ENCODE measurements at regions not wholly inside any gene's neighbourhood (a gene's known extent, or its start where the extent isn't known, plus 50 kb on each side); places are given as distances from the start of the nearest gene placed in this dataset.
"Not testable (repeated sequence)": the region's sequence is repeated elsewhere in the genome, so short reads cannot be mapped to it uniquely, and the experiment has no call there.

DNA sequence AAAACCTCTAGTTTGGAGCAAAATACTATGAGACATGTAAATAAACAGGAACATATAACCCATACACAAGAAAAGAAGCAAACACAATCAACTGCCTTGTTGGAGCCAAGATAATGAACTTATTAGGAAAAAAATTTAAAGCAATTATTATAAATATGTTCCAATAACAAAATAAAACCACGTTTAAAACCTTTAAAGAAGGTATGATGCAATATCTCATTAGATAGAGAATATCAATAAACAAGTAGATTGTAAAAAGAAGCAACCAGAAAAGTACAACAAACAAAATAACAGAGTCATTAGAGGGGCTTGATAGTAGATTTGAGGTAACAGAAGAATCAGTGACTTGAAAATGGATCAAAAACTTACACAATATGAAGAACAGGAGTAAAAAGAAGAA, 327.0 kb upstream of the PCDH9 start:
- no peaks in the 10 kb centered on the region for H3K36me3 Mint-ChIP-seq
- no peak overlapping the region for H3K27ac Mint-ChIP-seq
- H3K4me3 Mint-ChIP-seq, result no peak overlapping the region
- ATAC-seq (ENCODE audit: low read depth) (no peak), DNase-seq (no peak)
- H3K4me1 Mint-ChIP-seq, result no peaks in the 10 kb centered on the region
- peaks cover 8% of the 10 kb centered on the region for H3K9me3 Mint-ChIP-seq
- no peaks in the 10 kb centered on the region for H3K27me3 Mint-ChIP-seq
- POLR2A ChIA-PET, result no interaction called here

DNA sequence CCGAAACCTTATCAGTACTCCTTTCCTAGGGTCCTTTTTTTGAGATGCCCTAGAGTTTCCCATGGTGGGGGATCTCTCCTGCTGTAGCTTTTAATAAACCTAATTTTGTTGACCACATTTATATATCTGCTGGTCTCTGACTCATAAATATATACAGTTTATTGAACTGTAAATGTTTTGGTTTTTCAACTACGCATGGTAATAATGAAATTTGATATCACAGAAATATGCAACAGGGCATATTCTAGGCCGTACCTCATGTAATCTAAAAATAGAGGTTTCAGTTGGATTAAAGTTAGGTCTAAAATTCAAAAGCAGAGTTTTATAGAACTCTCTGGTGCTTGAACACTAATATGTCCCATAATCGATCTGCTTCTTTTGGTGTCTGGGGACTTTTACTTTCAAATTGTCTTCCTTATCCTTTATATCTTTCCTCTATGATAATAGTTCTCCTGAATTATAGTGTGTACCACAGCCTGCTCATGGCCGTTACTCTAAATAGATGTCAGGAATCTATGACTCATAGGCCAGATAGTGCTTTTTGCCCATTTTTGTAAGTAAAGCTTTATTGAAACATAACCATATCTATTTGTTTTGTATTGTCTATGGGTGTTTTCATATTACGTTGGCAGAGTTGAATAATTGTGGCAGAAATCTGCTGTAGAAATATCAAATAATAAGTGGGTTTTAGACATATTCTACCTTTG, 324.8 kb upstream of the PCDH9 start:
- no peaks in the 10 kb centered on the region for H3K4me1 Mint-ChIP-seq
- H3K4me3 Mint-ChIP-seq, result no peak overlapping the region
- POLR2A ChIA-PET, result no interaction called here
- H3K9me3 Mint-ChIP-seq, result peaks cover 5% of the 10 kb centered on the region
- H3K27me3 Mint-ChIP-seq, result no peaks in the 10 kb centered on the region
- ATAC-seq (ENCODE audit: low read depth) (no peak), DNase-seq (no peak)
- H3K36me3 Mint-ChIP-seq, result no peaks in the 10 kb centered on the region
- H3K27ac Mint-ChIP-seq, result no peak overlapping the region

DNA sequence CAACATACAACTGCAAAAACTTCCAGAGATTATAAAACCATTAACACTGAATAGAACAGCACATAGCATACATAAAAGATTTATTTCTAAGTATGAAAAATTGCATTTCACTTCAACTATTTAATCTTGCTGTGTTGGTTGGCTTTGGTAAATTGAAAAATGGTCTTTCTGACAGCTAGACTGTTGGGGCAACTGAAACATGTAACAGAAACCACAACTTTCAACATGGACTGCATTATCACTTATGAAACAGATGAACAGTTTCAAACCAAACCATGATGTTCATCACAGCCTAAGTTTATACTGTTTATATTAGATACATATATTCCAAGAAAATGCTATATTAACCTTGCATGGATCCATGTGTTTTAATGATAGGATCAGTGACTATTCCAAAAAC, 324.1 kb upstream of the PCDH9 start:
- POLR2A ChIA-PET, result no interaction called here
- H3K9me3 Mint-ChIP-seq, result peaks cover 5% of the 10 kb centered on the region
- no peak for ATAC-seq (ENCODE audit: low read depth)
- no peaks in the 10 kb centered on the region for H3K27me3 Mint-ChIP-seq
- DNase-seq, result no peak
- no peak overlapping the region for H3K4me3 Mint-ChIP-seq
- H3K4me1 Mint-ChIP-seq, result no peaks in the 10 kb centered on the region
- no peak overlapping the region for H3K27ac Mint-ChIP-seq
- H3K36me3 Mint-ChIP-seq, result no peaks in the 10 kb centered on the region

DNA sequence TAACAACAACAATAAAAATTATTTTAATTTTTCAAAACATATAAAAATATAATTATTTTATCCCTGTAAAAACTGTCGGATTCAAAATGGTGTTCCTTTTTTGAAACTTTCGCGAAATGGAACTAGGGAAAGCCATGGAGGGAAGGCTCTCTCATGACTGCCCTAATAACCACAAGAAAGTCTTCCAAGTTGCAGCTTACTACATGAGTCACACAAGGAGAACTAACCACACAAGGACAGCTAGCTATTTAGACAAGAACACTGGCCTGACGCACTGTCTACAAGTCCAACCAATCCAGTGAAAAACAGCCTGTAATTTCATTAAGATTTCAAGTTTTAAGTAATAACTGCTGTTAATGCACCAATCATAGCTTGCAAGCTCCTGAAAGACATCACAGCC, 319.2 kb upstream of the PCDH9 start:
- Mint-ChIP-seq H3K27ac (no peak overlapping the region), H3K36me3 (no peaks in the 10 kb centered on the region), H3K4me3 (no peak overlapping the region), H3K9me3 (no peaks in the 10 kb centered on the region), H3K27me3 (no peaks in the 10 kb centered on the region), H3K4me1 (no peaks in the 10 kb centered on the region)
- POLR2A ChIA-PET, result no interaction called here
- ATAC-seq (ENCODE audit: low read depth) (no peak), DNase-seq (no peak)

DNA sequence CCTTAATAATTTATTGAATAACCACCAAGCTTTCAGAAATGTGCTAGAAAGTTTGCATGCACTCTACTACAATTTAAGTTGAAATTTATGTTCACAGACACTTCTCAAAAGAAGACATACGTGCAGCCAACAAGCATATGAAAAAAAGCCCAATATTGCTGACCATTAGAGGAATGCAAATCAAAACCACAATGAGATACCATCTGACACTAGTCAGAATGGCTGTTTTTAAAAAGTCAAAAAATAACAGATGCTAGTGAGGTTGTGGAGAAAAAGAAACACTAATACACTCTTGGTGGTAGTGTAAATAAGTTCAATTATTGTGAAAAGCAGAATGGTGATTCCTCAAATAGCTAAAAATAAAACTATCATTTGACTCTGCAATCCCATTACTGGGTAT, 308.8 kb upstream of the PCDH9 start:
- DNase-seq (no peak), ATAC-seq (ENCODE audit: low read depth) (no peak)
- no peaks in the 10 kb centered on the region for H3K27me3 Mint-ChIP-seq
- peaks cover 1% of the 10 kb centered on the region for H3K9me3 Mint-ChIP-seq
- POLR2A ChIA-PET, result no interaction called here
- no peak overlapping the region for H3K27ac Mint-ChIP-seq
- H3K4me1 Mint-ChIP-seq, result no peaks in the 10 kb centered on the region
- H3K36me3 Mint-ChIP-seq, result no peaks in the 10 kb centered on the region
- H3K4me3 Mint-ChIP-seq, result no peak overlapping the region

DNA sequence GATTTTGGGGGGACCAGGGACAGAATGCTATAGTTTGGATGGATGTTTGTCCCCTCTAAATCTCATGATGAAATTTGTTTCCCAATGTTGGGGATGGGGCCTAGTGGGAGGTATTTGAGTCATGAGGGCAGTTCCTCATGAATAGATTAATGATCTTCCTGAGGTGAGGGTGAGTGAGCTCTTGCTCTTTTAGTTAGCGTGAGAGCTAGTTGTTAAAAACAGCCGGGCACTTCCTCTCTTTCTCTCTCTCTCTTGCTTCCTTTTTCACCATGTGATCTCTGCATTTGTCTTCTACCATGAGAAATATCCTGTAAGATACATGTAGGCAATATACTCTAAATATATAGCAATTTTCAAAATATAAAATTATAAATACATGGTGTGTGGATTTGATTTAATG, 290.8 kb upstream of the PCDH9 start:
- no peak overlapping the region for H3K4me3 Mint-ChIP-seq
- no peak overlapping the region for H3K27ac Mint-ChIP-seq
- peaks cover 7% of the 10 kb centered on the region for H3K9me3 Mint-ChIP-seq
- POLR2A ChIA-PET, result no interaction called here
- H3K36me3 Mint-ChIP-seq, result no peaks in the 10 kb centered on the region
- ATAC-seq (ENCODE audit: low read depth) (no peak), DNase-seq (no peak)
- H3K27me3 Mint-ChIP-seq, result no peaks in the 10 kb centered on the region
- no peaks in the 10 kb centered on the region for H3K4me1 Mint-ChIP-seq

DNA sequence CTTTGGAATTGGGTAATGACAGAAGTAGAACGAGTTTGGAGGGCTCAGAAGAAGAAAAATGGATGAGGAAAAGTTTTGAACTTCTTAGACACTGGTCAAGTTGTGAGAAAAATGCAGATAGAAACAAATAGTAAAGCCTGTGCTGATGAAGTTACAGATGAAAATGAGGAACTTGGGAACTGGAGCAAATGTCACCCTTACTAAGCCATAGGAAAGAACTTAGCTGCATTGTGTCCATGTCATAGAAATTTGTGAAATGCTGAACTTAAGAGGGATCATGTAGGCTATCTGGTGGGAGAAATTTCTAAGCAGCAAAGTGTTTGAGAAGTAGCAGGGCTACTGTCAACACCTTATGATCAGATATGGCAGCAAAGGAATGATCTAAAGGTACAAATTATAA, 289.2 kb upstream of the PCDH9 start:
- Mint-ChIP-seq H3K36me3 (no peaks in the 10 kb centered on the region), H3K4me1 (no peaks in the 10 kb centered on the region), H3K4me3 (no peak overlapping the region), H3K9me3 (peaks cover 2% of the 10 kb centered on the region), H3K27me3 (no peaks in the 10 kb centered on the region), H3K27ac (no peak overlapping the region)
- ATAC-seq (ENCODE audit: low read depth) (no peak), DNase-seq (no peak)
- POLR2A ChIA-PET, result no interaction called here

DNA sequence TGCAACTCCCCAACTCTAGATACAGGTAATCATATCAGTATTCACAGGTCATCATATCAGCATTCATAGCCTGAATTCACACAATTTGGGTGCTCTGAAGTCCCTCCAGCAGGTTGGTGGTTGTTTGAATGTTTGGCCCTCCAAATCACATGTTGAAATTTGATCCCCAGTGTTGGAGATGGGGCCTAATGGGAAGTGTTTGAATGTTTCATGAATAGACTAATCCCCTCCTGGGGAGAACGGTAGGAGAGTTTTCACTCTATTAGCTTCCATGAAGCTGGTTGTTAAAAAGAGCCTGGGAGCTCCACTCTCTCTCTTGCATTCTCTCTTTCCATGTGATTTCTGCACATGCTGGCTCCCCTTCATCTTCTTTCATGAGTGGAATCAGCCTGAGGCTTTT, 288.6 kb upstream of the PCDH9 start:
- DNase-seq, result no peak
- POLR2A ChIA-PET, result no interaction called here
- Mint-ChIP-seq H3K4me1 (no peaks in the 10 kb centered on the region), H3K27me3 (no peaks in the 10 kb centered on the region), H3K4me3 (no peak overlapping the region), H3K9me3 (peaks cover 2% of the 10 kb centered on the region), H3K36me3 (no peaks in the 10 kb centered on the region), H3K27ac (no peak overlapping the region)
- no peak for ATAC-seq (ENCODE audit: low read depth)

DNA sequence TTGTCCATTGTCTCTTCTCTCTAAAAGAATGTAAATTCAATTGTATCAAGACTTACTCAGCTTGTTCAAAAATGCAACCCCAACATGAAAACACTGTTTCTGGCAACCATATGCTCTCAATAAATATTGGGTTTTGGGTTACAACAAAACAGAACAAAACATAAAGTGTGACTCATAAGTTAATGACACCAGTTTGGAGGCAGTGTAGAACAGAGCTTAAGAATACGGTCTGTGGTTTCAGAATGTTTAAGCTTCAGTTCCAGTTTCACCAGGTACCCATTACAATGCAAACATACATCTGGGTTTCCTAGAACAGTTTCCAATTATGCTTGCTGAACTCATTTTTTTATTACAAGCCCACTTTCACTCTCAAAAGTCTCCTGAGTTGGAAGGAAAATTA, 285.8 kb upstream of the PCDH9 start:
- no peak overlapping the region for H3K4me3 Mint-ChIP-seq
- POLR2A ChIA-PET, result no interaction called here
- H3K9me3 Mint-ChIP-seq, result peaks cover under 1% of the 10 kb centered on the region
- no peaks in the 10 kb centered on the region for H3K36me3 Mint-ChIP-seq
- no peaks in the 10 kb centered on the region for H3K4me1 Mint-ChIP-seq
- no peak overlapping the region for H3K27ac Mint-ChIP-seq
- no peak for DNase-seq
- ATAC-seq (ENCODE audit: low read depth), result no peak
- no peaks in the 10 kb centered on the region for H3K27me3 Mint-ChIP-seq

DNA sequence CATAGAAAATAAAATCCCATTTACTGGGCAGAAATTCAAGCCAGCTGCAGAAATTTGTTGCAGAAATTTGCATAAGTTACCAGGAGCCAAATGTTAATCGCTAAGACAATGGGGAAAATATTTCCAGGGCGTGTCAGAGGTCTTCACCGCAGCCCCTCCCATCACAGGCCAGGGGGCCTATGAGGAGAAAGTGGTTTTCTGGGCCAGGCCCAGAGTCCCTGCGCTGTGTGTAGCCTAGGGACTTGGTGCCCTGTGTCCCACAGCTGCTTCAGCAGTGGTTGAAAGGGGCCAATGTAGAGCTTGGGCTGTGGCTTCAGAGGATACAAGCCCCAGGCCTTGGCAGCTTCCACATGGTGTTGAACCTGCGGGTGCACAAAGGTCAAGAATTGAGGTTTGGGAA, 278.9 kb upstream of the PCDH9 start:
- Mint-ChIP-seq H3K36me3 (no peaks in the 10 kb centered on the region), H3K27me3 (no peaks in the 10 kb centered on the region), H3K4me1 (no peaks in the 10 kb centered on the region), H3K27ac (no peak overlapping the region), H3K4me3 (no peak overlapping the region), H3K9me3 (no peaks in the 10 kb centered on the region)
- ATAC-seq (ENCODE audit: low read depth), result no peak
- POLR2A ChIA-PET, result no interaction called here
- no peak for DNase-seq

DNA sequence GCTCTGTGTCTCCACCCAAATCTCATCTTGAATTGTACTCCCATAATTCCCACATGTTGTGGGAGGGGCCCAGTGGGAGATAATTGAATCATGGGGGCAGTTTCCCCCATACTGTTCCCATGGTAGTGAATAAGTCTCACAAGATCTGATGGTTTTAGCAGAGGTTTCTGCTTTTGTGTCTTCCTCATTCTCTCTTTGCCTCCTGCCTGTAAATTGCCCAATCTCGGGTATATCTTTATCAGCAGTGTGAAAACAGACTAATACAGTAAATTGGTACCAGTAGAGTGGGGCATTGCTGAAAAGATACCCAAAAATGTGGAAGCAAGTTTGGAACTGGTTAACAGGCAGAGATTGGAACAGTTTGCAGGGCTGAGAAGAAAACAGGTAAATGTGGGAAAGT, 278.1 kb upstream of the PCDH9 start:
- H3K36me3 Mint-ChIP-seq, POLR2A ChIA-PET: not testable (repeated sequence)

DNA sequence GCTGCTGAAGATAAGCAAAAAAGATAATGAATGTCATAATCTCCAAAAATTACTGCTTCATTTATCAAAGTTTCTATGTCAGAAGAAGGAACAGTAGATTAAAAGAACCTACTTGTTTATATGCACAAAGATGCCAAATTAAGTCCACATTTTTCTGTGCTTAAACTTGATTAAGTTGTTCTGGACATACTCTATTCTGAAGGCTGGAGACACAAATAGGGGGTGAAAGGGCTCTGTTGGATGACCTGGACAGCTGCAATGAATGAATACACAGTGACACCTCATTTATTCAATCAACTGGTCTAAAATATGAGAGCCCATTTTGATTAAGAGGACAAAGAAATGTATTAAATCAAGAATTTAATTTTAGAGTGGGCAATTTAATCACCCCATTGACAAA, 276.3 kb upstream of the PCDH9 start:
- no peaks in the 10 kb centered on the region for H3K4me1 Mint-ChIP-seq
- no peaks in the 10 kb centered on the region for H3K27me3 Mint-ChIP-seq
- no peak overlapping the region for H3K27ac Mint-ChIP-seq
- no peak overlapping the region for H3K4me3 Mint-ChIP-seq
- ATAC-seq (ENCODE audit: low read depth) (no peak), DNase-seq (no peak)
- H3K36me3 Mint-ChIP-seq, result no peaks in the 10 kb centered on the region
- POLR2A ChIA-PET, result no interaction called here
- H3K9me3 Mint-ChIP-seq, result no peaks in the 10 kb centered on the region

More for the DNA sequence above, 278.1 kb upstream of the PCDH9 start:
- H3K4me1 Mint-ChIP-seq; H3K4me3 Mint-ChIP-seq; H3K27me3 Mint-ChIP-seq; H3K9me3 Mint-ChIP-seq; DNase-seq; H3K27ac Mint-ChIP-seq; ATAC-seq (ENCODE audit: low read depth): not testable (repeated sequence)

DNA sequence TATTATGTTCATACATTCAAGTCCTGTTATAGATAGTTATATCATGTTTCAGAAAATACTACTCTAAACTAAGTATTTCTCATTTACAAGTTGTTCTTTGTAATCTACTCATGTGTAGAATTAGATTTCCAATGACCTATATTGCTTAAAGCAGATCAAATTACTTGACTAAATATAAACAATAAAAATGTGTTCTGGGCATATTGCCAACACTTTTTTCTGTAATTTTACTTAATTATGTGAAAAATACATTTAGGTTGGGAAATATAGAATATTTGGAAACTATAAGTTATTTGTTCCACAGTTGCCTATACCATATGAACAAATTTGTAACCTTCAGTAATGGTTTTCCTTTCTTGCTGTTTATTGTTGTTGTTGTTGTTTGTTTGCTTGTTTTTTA, 275.2 kb upstream of the PCDH9 start:
- H3K27ac Mint-ChIP-seq, result no peak overlapping the region
- no peak for DNase-seq
- H3K9me3 Mint-ChIP-seq, result no peaks in the 10 kb centered on the region
- no peaks in the 10 kb centered on the region for H3K4me1 Mint-ChIP-seq
- ATAC-seq (ENCODE audit: low read depth), result no peak
- POLR2A ChIA-PET, result no interaction called here
- H3K36me3 Mint-ChIP-seq, result no peaks in the 10 kb centered on the region
- H3K27me3 Mint-ChIP-seq, result no peaks in the 10 kb centered on the region
- no peak overlapping the region for H3K4me3 Mint-ChIP-seq

DNA sequence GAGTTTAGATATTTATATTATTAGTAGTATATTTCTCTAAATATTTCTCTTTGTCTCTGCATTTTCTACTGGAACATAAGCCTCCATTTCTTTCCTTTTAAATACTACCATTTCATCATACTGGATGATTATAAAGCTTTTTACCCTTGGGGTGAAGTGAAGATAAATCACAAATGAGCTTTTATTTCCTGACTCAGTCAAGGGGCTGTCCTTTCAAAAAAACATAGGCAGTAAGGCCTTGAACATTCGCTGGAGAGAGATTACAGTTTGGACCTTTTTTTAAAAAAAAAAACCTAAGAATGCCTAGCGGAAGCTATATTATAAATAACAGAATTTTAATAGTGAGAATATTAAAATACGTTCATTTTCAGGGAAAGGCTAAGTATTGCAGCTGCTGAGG, 268.8 kb upstream of the PCDH9 start:
- POLR2A ChIA-PET, result no interaction called here
- Mint-ChIP-seq H3K36me3 (no peaks in the 10 kb centered on the region), H3K4me3 (no peak overlapping the region), H3K27me3 (no peaks in the 10 kb centered on the region), H3K27ac (no peak overlapping the region), H3K4me1 (no peaks in the 10 kb centered on the region), H3K9me3 (no peaks in the 10 kb centered on the region)
- DNase-seq (no peak), ATAC-seq (ENCODE audit: low read depth) (no peak)

DNA sequence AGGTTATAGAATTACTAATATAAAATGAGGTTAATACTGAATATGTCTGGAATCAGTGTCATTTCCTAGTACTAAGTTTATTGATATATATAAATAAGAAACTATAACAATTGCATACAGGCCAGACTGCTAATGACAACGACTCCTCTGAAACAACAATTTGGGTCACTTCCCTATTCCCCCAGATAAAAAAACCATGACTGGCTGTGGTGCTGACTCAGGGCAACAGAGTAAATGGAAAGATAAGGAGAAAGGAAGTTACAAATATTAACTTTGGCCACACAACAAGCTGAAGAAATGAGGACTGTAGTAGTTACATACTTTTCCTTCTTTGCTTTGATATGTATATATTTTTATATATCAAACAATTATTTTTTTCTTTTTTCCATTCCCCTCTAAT, 263.7 kb upstream of the PCDH9 start:
- Mint-ChIP-seq H3K27ac (no peak overlapping the region), H3K36me3 (no peaks in the 10 kb centered on the region), H3K27me3 (no peaks in the 10 kb centered on the region), H3K9me3 (no peaks in the 10 kb centered on the region), H3K4me1 (no peaks in the 10 kb centered on the region), H3K4me3 (no peak overlapping the region)
- POLR2A ChIA-PET, result no interaction called here
- ATAC-seq (ENCODE audit: low read depth), result no peak
- no peak for DNase-seq
